PC-3 (cell line): ENCODE measurements at regions not wholly inside any gene's neighbourhood (a gene's known extent, or its start where the extent isn't known, plus 50 kb on each side); places are given as distances from the start of the nearest gene placed in this dataset.
"Not testable (repeated sequence)": the region's sequence is repeated elsewhere in the genome, so short reads cannot be mapped to it uniquely, and the experiment has no call there.

Experiments
- ATAC-seq: fragments of 200-7000 bp; cut with Tn5 transposase; 2 replicates; pipeline ENCODE4 v1.9.1; 2020; ENCODE audit warnings: mild to moderate bottlenecking, moderate library complexity
- BruUV-seq: library from RNA; stranded (reverse); fragments of 400-500 nt; replicated peaks from 2 replicates; lab custom pipeline; 2021; lab: Mats Ljungman, UMichigan
- CTCF ChIA-PET: fragments of 300-600 bp; sonication (Branson Sonifier 250); formaldehyde crosslinking; loops from one replicate; lab custom pipeline; 2022; ENCODE audit warnings: antibody characterized with exemption; lab: Charles Lee
- POLR2A ChIA-PET: fragments of 300-600 bp; sonication (Branson Sonifier 250); formaldehyde crosslinking; loops from one replicate; lab custom pipeline; 2022; ENCODE audit warnings: antibody characterized with exemption; ENCODE audit not compliant: unreplicated experiment; lab: Charles Lee
- DNase-seq: peaks from one replicate; pipeline ENCODE4 v3.0.0-alpha.2; 2015
- H2AFZ ChIP-seq: fragments of 300-600 bp; sonication (generic); 2 replicates; pipeline ENCODE4 v1.6.0; 2016; ENCODE audit warnings: antibody characterized with exemption, low read length
- H3F3A ChIP-seq: fragments of 300-600 bp; sonication (generic); one replicate; pipeline ENCODE4 v1.6.0; 2017; ENCODE audit warnings: antibody characterized with exemption, low read length, control low read depth, mild to moderate bottlenecking; ENCODE audit not compliant: unreplicated experiment
- H3K27ac ChIP-seq: fragments of 300-600 bp; sonication (generic); 2 replicates; pipeline ENCODE4 v1.5.1; 2016; ENCODE audit warnings: mild to moderate bottlenecking, low read length
- H3K27me3 ChIP-seq: fragments of 300-600 bp; sonication (generic); 2 replicates; pipeline ENCODE4 v1.6.1; 2016; ENCODE audit warnings: low read length, mixed read lengths
- H3K36me3 ChIP-seq: fragments of 300-600 bp; sonication (generic); 2 replicates; pipeline ENCODE4 v1.6.1; 2016; ENCODE audit warnings: low read depth, mixed run types, low read length, mixed read lengths
- H3K4me1 ChIP-seq: fragments of 300-600 bp; sonication (generic); 2 replicates; pipeline ENCODE4 v1.5.1; 2016; ENCODE audit warnings: low read length; ENCODE audit not compliant: insufficient read depth
- H3K4me2 ChIP-seq: fragments of 300-600 bp; sonication (generic); 2 replicates; pipeline ENCODE4 v1.6.0; 2016; ENCODE audit warnings: low read length
- H3K4me3 ChIP-seq: fragments of 300-600 bp; sonication (generic); 2 replicates; pipeline ENCODE4 v1.5.1; 2016; ENCODE audit warnings: mild to moderate bottlenecking, low read length, mixed read lengths
- H3K79me2 ChIP-seq: fragments of 300-600 bp; sonication (generic); 2 replicates; pipeline ENCODE4 v1.6.1; 2017; ENCODE audit warnings: low read length, mixed read lengths
- H3K9ac ChIP-seq: fragments of 300-600 bp; sonication (generic); 2 replicates; pipeline ENCODE4 v1.6.0; 2016; ENCODE audit warnings: mild to moderate bottlenecking, low read length
- H3K9me2 ChIP-seq: fragments of 300-600 bp; sonication (generic); replicated peaks from 2 replicates; pipeline ENCODE4 v1.6.1; 2016; ENCODE audit warnings: mixed run types, low read length, mixed read lengths
- H3K9me3 ChIP-seq: fragments of 300-600 bp; sonication (generic); 2 replicates; pipeline ENCODE4 v1.6.1; 2016; ENCODE audit warnings: low read length, mixed read lengths
- H4K20me1 ChIP-seq: fragments of 300-600 bp; sonication (generic); 2 replicates; pipeline ENCODE4 v1.6.1; 2016; ENCODE audit warnings: low read length, mixed read lengths
- CTCF ChIP-seq: fragments of 300-600 bp; sonication (generic); conservative IDR thresholded peaks from 2 replicates; pipeline ENCODE4 v1.5.1; 2017; ENCODE audit warnings: antibody characterized with exemption, low read depth, mild to moderate bottlenecking, low read length
- EZH2 ChIP-seq: fragments of 300-600 bp; sonication (generic); IDR thresholded peaks from one replicate; pipeline ENCODE4 v1.6.1; 2017; ENCODE audit warnings: antibody characterized with exemption, mild to moderate bottlenecking, low read length; ENCODE audit not compliant: unreplicated experiment
- EZH2phosphoT487 ChIP-seq: fragments of 300-600 bp; sonication (generic); IDR thresholded peaks from 2 replicates; pipeline ENCODE4 v1.6.1; 2018; ENCODE audit warnings: mild to moderate bottlenecking, antibody characterized with exemption, low read length, borderline replicate concordance
- intact Hi-C: fragments of 100-400 bp; cut with micrococcal nuclease; formaldehyde crosslinking; loops from 2 replicates; pipeline ENCODE4 v1.9.0; 2023

DNA sequence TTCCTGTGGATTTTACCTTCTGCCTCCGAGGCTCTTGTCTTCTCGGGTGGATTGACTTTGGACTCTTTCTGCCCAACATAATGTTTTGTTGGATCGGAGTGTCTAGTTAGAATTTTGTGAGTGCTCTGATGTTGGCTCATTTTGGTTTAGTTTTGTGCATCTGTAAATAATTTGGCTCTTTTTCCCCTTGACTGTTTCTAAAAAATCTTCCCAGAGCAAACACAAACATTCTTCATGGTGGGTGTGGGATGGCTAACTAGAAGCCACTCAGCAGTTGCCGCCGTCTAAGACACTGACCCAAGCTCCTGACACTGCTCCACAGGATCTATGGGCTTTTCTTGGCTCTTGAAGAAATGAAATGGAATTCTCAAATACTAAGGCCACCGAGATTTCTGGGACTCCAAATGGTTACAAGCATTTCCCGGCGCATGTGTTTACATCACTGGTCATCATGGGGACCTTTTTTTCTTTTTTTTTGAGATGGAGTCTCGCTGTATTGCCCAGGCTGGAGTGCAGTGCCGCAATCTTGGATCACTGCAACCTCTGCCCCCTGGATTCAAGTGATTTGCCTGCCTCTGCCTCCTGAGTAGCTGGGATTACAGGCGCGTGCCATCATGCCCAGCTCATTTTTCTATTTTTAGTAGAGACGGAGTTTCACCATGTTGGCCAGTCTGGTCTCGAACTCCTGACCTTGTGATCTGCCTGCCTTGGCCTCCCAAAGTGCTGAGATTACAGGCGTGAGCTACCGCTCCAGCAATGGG lies 92.0 kb upstream of the FRMD1 start:
- Histone ChIP-seq H3K9me2 (no peaks in the 10 kb centered on the region), H3K9ac (no peak overlapping the region), H3K27me3 (peaks cover 38% of the 10 kb centered on the region), H3K27ac (no peak overlapping the region), H3F3A (no peaks in the 10 kb centered on the region), H3K4me2 (no peak overlapping the region), H3K4me3 (no peak overlapping the region), H3K79me2 (no peaks in the 10 kb centered on the region), H3K4me1 (no peaks in the 10 kb centered on the region), H2AFZ (no peak overlapping the region), H3K36me3 (no peaks in the 10 kb centered on the region), H4K20me1 (no peaks in the 10 kb centered on the region), H3K9me3 (no peaks in the 10 kb centered on the region)
- POLR2A ChIA-PET: no interaction called here
- DNase-seq: no peak
- no TSS peak for BruUV-seq
- no peak for ATAC-seq
- intact Hi-C loops: no loop called here
- TF ChIP-seq CTCF: no peak
- no peak for TF ChIP-seq EZH2phosphoT487
- no peak for TF ChIP-seq EZH2
- CTCF ChIA-PET: no interaction called here

GRCh38 chr6:168169624-168170023 lies 90.6 kb upstream of the FRMD1 start:
- no peak for TF ChIP-seq CTCF
- no peak for TF ChIP-seq EZH2phosphoT487
- TF ChIP-seq EZH2: no peak
- ATAC-seq (no peak), DNase-seq (no peak)
- Histone ChIP-seq H3K9me3 (no peaks in the 10 kb centered on the region), H3K4me3 (no peak overlapping the region), H3K4me1 (no peaks in the 10 kb centered on the region), H3K36me3 (no peaks in the 10 kb centered on the region), H3K79me2 (no peaks in the 10 kb centered on the region), H3K27me3 (peaks cover 34% of the 10 kb centered on the region), H3K4me2 (no peak overlapping the region), H3K9ac (no peak overlapping the region), H3F3A (no peaks in the 10 kb centered on the region), H3K27ac (no peak overlapping the region), H3K9me2 (no peaks in the 10 kb centered on the region), H4K20me1 (no peaks in the 10 kb centered on the region), H2AFZ (no peak overlapping the region)
- ChIA-PET POLR2A (no interaction called here), CTCF (no interaction called here)
- intact Hi-C loops: no loop called here
- BruUV-seq: no TSS peak

DNA sequence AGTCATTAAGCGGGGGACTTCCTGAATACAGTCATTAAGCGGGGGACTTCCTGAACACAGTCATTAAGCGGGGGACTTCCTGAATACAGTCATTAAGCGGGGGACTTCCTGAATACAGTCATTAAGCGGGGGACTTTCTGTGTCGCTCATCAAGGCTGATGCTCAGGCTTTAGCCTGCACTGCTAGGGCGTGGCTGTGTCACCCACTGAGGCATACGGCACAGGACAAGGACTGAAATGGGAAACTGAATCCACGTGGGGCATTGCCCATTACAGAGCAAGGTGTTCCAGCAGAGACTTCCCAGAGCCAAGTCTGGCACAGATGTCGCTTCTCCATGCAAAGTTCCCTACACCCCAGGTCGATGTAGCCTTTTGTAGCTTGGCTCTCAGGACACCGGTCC lies 89.9 kb upstream of the FRMD1 start:
- H3K4me2 ChIP-seq, CTCF ChIA-PET, H3K79me2 ChIP-seq, H3F3A ChIP-seq, H3K4me1 ChIP-seq, H3K9me3 ChIP-seq, H2AFZ ChIP-seq, intact Hi-C loops, BruUV-seq, DNase-seq, H3K9ac ChIP-seq, H3K27ac ChIP-seq, H3K9me2 ChIP-seq, POLR2A ChIA-PET, H4K20me1 ChIP-seq, ATAC-seq, H3K36me3 ChIP-seq, H3K4me3 ChIP-seq: not testable (repeated sequence)
- H3K27me3 ChIP-seq: peaks cover 30% of the 10 kb centered on the region

DNA sequence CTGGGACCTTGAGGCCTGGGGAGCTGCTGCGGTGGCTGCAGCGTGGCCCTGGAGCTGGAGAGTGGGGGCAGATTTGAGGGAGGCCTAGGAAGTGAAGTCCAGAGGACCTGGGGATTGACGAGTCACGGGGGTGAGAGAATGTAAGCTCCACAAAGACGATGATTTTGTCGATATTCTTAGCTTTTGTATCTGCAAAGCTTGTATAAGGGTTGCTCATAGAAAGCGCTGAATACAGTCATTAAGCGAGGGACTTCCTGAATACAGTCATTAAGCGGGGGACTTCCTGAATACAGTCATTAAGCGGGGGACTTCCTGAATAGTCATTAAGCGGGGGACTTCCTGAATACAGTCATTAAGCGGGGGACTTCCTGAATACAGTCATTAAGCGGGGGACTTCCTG lies 89.3 kb upstream of the FRMD1 start:
- CTCF ChIA-PET, ATAC-seq, H3K36me3 ChIP-seq, H3K4me2 ChIP-seq, H3K4me3 ChIP-seq, H3F3A ChIP-seq, H3K27ac ChIP-seq, H3K9ac ChIP-seq, BruUV-seq, H3K79me2 ChIP-seq, intact Hi-C loops, H3K4me1 ChIP-seq, H4K20me1 ChIP-seq, H2AFZ ChIP-seq, H3K9me3 ChIP-seq, DNase-seq, POLR2A ChIA-PET, H3K9me2 ChIP-seq: not testable (repeated sequence)
- peaks cover 35% of the 10 kb centered on the region for H3K27me3 ChIP-seq
